Sciatic nerve (tissue), 2 donors: ENCODE measurements at regions not wholly inside any gene's neighbourhood (a gene's known extent, or its start where the extent isn't known, plus 50 kb on each side); places are given as distances from the start of the nearest gene placed in this dataset.

Experiments used
- ATAC-seq: fragments of 200-7000 bp; cut with Tn5 transposase; one replicate; pipeline ENCODE4 v1.9.1; 2020; ENCODE audit warnings: mild to moderate bottlenecking, moderate library complexity
- DNase-seq: peaks from one replicate; pipeline ENCODE4 v3.0.0-alpha.2; 2020; ENCODE audit warnings: low spot score
- intact Hi-C: fragments of 100-400 bp; cut with DNase I; formaldehyde crosslinking; loops from one replicate; pipeline ENCODE4 v1.14.2; 2022
- donor health status: DM: no; HTN: no; CAD: no.
- donor health status: DM: no; HTN: no; CAD: no.

DNA sequence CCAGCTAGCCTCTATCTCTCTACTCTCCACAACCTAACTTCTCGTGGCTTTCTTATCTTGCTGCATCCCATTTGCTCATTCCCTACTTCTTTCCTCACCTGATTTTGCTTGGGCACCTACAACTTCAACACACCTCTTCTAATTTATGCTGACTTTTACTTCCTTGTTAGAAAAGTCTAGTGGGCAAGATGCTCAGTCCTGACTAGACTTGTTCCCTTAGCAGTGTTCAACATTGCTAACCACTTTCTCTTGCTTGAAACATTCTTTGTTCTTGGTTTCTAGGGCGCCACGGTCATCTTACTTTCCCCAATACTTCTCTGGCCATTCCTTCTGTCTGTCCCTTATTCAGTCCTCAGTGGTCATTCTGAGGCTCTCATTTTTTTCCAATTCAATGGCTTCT is 454.7 kb upstream of the CWC22 start:
- ATAC-seq = no peak
- no peak for DNase-seq
- intact Hi-C loops = no loop called here

DNA sequence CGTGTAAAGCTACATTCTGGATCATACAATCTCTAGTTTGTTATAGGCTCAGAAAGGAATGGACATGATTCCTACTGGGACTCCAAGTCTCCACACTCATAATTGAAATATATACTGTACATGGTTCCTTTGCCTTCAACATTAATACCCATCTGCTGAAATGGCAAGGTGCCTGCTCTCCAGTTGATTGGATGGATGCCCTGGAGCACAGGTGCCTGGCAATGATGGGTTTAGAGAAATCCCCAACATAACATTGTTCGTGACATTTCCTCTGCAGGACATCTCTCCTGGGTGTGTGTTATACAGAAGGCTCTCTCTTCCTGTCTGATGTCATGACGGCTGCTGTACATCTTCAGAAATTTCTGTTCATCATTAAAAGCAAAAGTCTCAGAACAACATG is 449.7 kb upstream of the CWC22 start:
- ATAC-seq = no peak
- intact Hi-C loops = no loop called here
- no peak for DNase-seq

DNA sequence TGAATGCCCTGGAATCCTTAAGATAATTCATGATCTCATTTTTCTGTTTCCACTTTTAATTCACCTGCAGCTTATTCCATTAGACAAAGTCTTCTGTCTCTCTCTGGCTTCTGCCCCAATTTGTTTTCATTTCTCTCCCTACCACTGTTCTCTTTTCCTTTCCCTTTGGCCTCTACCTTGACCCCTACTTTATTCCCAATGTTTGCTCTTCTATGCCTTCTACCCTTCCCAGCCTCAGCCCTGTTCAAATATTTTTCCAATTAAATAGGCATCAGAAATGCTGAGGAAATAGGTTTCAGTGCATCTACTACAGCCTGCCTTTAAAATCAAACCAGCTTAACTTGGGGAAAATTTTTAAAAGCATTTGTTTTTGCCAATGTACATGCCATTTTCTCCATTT is 443.7 kb upstream of the CWC22 start:
- ATAC-seq = no peak
- no peak for DNase-seq
- intact Hi-C loops = no loop called here

DNA sequence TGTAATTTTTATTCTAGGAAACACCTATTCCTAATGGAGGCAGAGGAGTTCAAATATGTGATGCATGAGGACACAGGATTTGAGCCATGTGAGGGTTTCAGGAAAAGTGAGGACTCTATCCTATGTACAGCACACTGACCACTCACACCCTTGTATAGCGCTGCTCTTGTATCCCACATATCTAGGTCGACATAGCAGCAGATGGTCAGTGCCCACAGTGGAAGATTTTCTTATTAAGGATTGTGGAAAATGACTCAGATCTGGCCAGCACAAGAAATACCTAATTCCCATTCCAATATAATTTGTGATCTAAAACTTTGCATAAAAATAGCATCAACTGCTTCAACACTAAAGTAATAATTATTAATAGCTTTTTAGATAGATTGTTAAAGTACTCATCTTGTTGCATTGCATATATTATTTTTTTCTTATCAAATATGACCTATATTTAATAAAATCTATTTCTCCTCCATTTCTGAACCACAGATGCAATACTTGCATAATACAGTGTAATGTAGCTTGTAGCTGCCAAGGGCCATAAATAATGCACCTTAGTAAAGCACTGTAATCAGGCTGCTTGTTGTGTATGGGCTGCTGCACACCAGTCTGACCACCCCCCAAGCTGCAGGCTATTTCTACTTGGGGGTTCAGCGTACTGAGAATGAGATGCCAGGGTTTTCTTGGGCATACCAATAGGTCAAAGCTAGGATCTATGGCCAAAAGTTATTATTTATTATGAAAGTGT is 442.2 kb upstream of the CWC22 start:
- no peak for ATAC-seq
- no peak for DNase-seq
- intact Hi-C loops = no loop called here

DNA sequence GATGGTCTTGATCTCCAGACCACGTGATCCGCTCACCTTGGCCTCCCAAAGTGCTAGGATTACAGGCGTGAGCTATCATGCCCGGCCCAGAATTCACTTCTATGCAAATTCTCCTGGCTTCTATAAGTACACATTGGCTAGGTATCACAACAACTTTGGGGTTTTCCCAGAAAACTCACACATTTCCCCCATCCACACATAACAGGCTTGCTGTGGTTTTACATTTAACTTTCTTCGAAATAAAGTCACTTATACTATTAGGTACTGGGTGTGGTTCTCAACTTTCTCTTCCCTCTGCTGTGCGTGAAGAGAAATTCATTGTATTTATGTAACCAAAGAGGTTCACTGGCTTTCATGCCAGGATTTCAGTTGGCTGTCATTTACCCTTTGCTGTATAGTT is 439.4 kb upstream of the CWC22 start:
- ATAC-seq (no peak), DNase-seq (no peak)
- intact Hi-C loops = no loop called here

DNA sequence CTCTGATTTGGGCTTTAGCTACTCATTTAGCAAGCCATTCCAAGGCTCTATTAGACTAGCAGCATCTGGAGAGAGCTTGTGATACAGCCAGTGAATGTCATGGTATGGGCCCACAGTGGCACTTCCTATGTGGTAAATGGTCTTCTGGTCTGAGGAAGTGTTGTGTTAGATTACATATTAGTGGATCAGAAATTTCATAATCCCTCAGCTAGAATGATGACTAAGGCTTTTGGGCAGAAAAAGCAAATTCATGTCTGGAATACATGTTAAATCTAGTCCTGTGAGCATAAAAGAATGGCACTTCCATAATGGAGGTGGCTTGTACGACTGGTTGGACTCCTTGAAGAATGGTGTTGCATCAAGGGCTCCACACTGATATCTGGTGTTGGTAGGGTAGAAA is 436.8 kb upstream of the CWC22 start:
- intact Hi-C loops = no loop called here
- DNase-seq = no peak
- ATAC-seq = no peak

DNA sequence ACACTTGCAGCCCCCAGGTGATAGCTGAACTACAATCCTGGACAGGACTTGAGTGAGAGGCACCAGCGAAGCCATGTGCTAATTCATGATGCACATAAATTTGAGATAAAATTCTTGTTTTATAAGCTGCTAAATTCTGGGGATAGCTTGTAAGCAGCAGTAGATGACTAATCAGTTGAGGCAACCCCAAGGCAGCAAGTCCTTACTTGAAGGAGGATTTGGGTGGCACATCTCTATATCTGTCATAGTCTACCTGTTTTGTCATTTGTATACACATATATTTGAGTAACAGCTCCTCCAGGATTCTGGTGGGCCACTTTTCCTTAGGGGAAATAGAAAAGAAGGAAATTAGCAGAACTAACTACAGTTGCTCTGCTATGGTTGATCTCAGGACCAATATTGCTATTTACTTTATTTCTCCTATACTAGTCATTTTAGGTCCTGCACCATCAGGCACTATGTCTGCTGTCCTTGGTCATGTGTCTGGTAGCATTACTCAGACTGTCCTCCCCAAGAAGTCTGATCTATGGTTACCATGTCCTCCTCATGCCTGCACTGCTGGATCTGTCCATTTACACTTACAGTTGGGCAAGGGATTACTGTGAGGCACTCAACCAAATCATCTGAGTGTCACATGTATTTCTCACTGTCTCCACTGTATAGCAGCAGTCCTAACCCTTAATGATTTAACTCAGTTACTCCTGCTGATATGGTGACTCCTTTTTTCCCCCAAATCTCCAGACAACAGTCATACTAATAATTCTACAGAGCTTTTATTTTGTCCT is 436.0 kb upstream of the CWC22 start:
- DNase-seq = no peak
- ATAC-seq = no peak
- intact Hi-C loops = no loop called here

DNA sequence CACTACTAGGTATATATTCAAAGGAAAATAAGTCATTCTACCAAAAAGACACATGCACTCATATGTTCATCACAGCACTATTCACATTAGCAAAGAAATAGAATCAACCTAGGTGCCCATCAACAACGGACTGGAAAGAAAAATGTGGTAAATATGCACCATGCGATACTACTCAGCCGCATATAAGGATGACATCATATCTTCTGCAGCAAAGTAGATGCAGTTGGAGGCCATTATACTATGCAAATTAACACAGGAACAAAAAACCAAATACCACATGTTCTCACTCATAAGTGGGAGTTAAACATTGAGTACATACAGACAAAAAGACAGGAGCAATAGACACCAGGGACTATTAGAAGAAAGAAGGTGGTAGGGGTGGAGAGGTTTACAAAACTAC is 412.1 kb upstream of the CWC22 start:
- ATAC-seq = no peak
- DNase-seq = no peak
- intact Hi-C loops = no loop called here

DNA sequence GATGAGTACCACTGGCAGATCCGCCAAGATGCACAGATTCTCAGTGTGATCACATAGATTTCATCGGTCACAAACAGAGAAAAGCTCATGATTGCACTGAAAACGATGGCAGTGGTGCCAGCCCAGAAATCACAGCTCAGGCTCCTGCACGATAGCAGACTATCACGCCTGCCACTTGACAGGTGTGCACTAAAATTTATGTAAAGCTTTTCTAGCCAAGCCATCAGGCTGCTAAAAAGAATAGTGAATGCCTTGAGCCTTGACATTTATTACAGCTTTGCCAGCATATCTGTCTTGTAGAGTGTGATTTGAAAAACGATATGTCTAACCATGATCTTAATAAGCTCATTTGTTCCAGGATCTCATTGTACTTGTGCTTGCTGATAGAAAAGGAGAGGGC is 409.5 kb upstream of the CWC22 start:
- DNase-seq (no peak), ATAC-seq (no peak)
- intact Hi-C loops = no loop called here

DNA sequence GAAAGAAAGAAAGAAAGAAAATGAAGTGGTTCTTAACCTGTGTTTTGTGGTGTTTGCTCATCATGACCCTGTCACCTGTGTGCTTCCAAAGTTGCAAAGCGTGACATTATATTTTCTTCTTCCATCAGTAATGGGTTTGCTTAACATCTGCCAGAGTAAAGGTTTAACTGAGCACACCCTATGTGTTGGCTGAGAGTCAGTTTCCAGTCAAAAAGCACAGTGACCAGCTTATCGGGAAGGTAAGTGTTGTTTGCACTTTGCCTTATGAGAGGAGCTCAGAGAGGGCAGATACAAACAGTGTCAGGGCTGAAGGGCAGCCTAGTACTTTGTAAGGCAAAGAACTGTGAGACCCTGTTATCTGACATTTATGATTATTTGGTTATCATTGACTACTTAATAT is 406.2 kb upstream of the CWC22 start:
- no peak for ATAC-seq
- no peak for DNase-seq
- intact Hi-C loops = no loop called here

DNA sequence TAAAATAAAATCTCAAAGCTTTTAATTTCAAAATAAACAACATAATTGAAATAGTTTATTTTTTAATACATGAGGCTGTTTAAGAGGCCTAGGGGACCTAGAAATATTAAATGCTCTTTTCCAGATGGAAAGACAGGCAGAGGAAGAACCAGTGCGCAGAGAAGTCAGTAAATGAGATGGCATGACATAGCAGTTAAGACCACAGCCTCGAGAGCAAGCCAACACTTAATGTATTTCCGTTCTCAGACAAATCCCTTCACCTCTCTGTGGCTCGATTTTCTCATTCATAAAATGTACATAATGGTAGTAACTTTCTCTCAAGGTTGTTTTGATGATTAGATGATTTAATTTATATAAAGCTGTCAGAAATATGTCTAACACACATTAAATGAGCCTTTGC is 405.1 kb upstream of the CWC22 start:
- no peak for DNase-seq
- intact Hi-C loops = no loop called here
- no peak for ATAC-seq

DNA sequence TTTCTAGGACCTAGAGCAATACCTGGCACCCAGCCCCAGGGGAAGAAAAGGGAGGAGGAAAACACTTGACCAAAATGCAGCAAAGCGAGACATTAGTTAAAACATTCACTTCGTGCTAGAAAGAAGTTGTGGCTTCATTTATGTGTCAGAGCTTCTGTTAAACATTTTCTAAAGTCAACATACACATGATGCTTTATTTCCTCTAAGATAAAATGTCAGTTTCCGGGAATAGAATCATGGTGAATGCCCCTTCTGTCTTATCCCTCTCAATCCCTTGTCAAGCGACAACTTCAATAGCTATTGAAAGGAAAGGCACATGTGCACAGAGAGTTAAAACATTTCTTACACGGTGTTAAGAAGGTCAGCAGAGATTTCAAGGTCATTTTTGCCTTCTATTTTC is 404.6 kb upstream of the CWC22 start:
- intact Hi-C loops = no loop called here
- no peak for DNase-seq
- no peak for ATAC-seq

DNA sequence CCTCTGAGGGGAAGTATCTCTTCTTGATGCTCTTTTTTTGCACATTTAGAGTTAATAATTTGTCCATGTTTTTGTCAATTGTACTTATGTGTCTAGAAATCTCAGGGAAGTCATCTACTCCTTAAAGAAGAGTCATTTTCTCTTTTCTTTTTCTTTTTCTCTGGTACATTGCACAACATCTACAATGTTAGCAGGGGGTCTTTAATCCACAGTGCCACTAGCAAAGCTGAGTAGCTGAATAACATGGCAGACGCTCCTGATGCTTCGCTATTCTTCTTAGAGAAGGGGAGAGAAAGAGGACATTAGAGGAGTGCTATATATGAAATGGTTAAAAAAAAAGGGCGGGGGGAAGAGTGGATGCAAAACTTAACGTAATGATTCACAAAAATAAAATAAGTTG is 399.6 kb upstream of the CWC22 start:
- DNase-seq (no peak), ATAC-seq (no peak)
- intact Hi-C loops = no loop called here

DNA sequence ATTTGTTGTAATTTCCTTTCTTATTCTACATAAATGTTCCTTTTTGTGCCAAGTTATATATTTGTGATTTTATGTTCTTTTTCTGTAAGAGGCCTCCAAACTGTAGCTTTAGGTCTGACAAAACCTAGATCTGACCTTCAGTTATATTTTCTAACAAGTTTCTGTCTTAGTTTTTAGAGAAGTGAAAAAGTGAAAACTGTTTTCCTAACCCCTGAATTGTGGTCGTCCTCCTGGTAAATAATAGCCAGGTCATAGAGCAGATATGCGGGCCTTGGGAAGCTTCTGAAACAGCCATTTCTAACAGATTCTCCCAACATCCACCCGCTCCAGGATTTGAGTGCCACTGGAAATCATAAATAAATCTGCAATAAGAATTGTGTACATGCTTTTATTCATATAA is 398.4 kb upstream of the CWC22 start:
- intact Hi-C loops = no loop called here
- DNase-seq = no peak
- no peak for ATAC-seq

DNA sequence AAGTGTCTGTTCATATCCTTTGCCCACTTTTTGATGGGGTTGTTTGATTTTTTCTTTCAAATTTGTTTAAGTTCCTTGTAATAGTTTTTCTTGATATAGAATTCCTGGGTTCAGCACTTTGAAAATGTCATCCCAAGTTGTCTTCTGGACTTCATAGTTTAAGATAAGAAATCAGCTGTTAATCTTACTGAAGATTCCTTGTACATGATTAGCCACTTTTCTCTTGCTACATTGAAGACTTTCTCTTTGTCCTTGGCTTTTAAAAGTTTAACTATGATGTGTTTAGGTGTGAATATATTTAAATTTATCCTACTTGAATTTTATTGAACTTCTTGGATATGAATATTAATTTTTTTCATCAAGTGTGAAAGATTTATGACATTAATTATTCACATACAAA is 387.2 kb upstream of the CWC22 start:
- ATAC-seq = no peak
- no peak for DNase-seq
- intact Hi-C loops = no loop called here

DNA sequence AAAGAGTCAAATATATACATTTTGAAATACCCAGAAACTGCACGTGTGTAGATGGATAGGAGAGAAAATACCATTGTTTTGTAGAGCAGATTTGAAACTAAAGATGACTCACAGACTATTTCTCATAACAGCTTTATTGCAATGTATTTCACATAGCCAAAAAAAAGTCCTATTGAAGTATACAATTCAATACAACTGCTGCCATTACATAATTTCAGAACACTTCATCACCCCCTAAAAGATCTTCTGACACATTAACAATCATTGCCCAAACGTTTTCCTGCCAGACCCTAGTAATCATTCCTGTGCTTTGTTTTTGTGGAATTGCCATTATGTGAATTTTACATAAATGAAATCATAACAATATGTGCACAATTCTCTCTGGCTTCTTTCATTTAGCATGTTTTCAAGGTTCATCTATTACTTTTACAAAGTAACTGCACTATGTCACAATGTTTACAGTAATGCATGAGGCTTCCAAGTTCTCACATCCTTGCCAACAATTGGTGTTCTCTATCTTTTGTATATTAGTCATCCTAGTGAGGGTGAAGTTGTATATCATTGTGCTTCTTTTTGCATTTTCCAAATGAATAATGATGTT is 378.6 kb upstream of the CWC22 start:
- intact Hi-C loops = loop anchor here (10.0 kb wide), 1 partner anchor 1409 kb away; no protein-coding TSS in a partner anchor
- no peak for DNase-seq
- no peak for ATAC-seq

DNA sequence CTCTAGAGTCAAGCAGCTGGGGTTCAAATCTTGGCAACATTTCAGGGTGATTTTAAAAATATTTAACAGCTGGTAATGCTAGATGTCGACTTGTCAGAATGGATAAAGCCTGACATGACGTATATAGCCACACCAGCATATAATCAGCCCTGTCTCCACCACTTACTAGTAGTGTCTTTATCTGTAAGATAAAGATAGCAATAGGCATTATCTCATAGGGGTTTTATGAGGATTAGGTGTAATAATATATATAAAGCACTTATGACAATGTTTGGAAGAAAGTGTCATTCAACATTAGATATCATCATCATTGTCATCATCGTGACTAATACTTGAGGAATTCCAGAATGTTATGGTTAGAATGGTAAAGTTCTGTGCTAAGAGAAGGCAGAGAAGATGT is 369.0 kb upstream of the CWC22 start:
- DNase-seq = no peak
- ATAC-seq = no peak
- intact Hi-C loops = no loop called here

DNA sequence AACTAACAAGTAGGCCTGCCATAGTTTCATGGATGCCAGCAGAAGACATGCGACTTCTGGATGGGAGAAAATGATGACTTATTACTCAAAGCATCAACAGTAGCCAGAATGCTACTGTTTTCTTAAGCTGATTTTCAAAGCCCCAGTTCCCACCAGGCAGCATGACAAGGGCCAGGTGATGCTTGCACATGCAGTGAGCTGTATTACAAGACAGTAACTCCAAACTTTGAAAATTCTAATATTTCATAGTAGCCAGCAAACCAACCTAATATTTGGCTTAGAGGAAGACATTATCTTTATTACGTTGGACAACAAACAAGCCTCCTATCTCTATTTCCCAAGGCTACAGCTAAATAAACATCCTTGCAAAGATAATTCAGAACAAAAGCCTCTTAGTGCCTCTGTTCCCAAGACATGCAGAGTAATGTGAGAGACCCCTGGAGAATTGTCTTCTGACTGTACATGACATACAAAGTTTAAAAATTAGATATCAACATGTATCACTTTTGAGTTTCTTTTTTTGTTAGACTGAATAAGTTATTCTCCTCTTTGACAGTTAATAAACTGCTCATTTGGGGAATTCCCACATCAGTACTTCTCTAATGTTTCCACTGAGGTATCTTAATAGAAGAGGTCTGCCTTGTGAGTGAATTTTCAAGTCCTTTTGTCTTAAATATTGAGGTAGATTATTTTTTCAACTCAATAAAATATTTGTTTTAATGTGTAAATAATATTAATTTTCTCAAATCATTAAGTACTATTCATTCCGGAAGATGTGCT is 367.6 kb upstream of the CWC22 start:
- intact Hi-C loops = no loop called here
- DNase-seq (no peak), ATAC-seq (no peak)

DNA sequence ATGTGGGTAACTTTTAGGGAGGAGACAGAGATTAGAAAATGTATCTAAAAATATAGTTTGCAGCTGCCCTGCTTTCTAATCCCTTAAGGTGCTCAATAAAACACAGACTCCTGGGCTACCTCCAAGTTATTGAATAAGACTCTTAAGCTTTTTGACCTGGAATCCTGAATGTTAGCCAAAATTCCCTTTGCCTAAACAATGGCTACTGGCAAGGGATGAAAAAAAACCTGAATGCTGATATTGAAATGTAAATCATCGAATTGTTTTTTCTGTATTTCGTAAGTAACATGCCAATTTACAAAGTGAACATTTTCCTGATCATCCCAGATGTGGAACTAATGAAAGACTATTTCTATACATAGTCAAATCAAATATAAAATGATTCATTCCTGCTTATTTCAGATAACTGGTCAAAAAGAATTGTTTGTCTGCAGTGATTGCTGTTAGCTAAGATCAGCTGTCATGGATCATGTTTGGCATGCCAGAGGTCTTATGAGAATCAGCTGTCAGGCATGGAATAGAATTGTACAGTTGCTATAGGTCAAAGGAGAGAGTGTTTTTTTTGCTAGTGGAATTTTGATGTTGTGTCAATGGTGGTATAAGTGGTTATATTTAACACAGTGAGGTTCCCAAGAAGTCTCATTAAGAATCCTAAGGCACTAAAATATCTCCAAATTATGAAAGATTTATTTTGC is 363.6 kb upstream of the CWC22 start:
- no peak for ATAC-seq
- intact Hi-C loops = no loop called here
- DNase-seq = no peak
